ENCODE measurements at regions not wholly inside any gene's neighbourhood (a gene's known extent, or its start where the extent isn't known, plus 50 kb on each side); places are given as distances from the start of the nearest gene placed in this dataset.
"Not testable (repeated sequence)": the region's sequence is repeated elsewhere in the genome, so short reads cannot be mapped to it uniquely, and the experiment has no call there.

- not testable (repeated sequence) for FAIRE-seq
Measured at GRCh38 chr19:14283813-14284520, 78.0 kb upstream of the ADGRL1 start.

GRCh38 chr19:14279270-14279669 lies 73.3 kb upstream of the ADGRL1 start:
- not testable (repeated sequence) for FAIRE-seq

- no peak for FAIRE-seq
Measured at GRCh38 chr19:14277608-14278007, 71.6 kb upstream of the ADGRL1 start.

- not testable (repeated sequence) for FAIRE-seq
Measured at GRCh38 chr19:14275823-14276222, 69.9 kb upstream of the ADGRL1 start.

GRCh38 chr19:14272623-14273022 lies 66.7 kb upstream of the ADGRL1 start:
- FAIRE-seq: no peak

- no peak for FAIRE-seq
Measured at GRCh38 chr19:14271840-14272239, 65.9 kb upstream of the ADGRL1 start.

- FAIRE-seq: not testable (repeated sequence)
Measured at GRCh38 chr19:14270557-14270956, 64.6 kb upstream of the ADGRL1 start.

GRCh38 chr19:14267224-14267741 lies 61.3 kb upstream of the ADGRL1 start:
- no peak for FAIRE-seq

GRCh38 chr19:14266208-14266607 lies 60.2 kb upstream of the ADGRL1 start:
- not testable (repeated sequence) for FAIRE-seq

GRCh38 chr19:14265290-14266036 lies 59.5 kb upstream of the ADGRL1 start:
- FAIRE-seq: no peak

GRCh38 chr19:14255902-14256649 lies 50.1 kb upstream of the ADGRL1 start:
- FAIRE-seq: peak; percentile 94

All from G401.6 (cell line).